OCI-LY7 (cell line): ENCODE measurements at regions not wholly inside any gene's neighbourhood (a gene's known extent, or its start where the extent isn't known, plus 50 kb on each side); places are given as distances from the start of the nearest gene placed in this dataset.

Experiments used
- CTCF ChIP-seq: fragments of 200-600 bp; sonication (generic); conservative IDR thresholded peaks from 2 replicates; pipeline ENCODE4 v1.5.1; 2014; ENCODE audit warnings: mild to moderate bottlenecking, antibody characterized with exemption, low read length, moderate library complexity, mixed read lengths
- EZH2phosphoT487 ChIP-seq: fragments of 200-600 bp; sonication (generic); IDR thresholded peaks from 2 replicates; pipeline ENCODE4 v1.6.1; 2018; ENCODE audit warnings: low read depth, borderline replicate concordance, mild to moderate bottlenecking, mixed run types, antibody characterized with exemption, low read length, moderate library complexity, mixed read lengths

- TF ChIP-seq CTCF (no peak), EZH2phosphoT487 (no peak)
These were observed 65.0 kb upstream of the SEC24B start for GRCh38 chr4:109368661-109369060.
